HEK293 (cell line): ENCODE measurements at regions not wholly inside any gene's neighbourhood (a gene's known extent, or its start where the extent isn't known, plus 50 kb on each side); places are given as distances from the start of the nearest gene placed in this dataset.

Experiments
- CTCF ChIP-seq: fragments of 450-650 bp; formaldehyde crosslinking; IDR thresholded peaks from 2 replicates; pipeline ENCODE4 v1.5.1; 2016; ENCODE audit warnings: missing biosample characterization, missing genetic modification characterization
- HIC1 ChIP-seq: fragments of 450-650 bp; formaldehyde crosslinking; IDR thresholded peaks from 2 replicates; pipeline ENCODE4 v1.5.1; 2016; ENCODE audit warnings: missing biosample characterization, missing genetic modification characterization
- KLF7 ChIP-seq: fragments of 450-650 bp; formaldehyde crosslinking; IDR thresholded peaks from 2 replicates; pipeline ENCODE4 v1.5.1; 2016; ENCODE audit warnings: missing biosample characterization, missing genetic modification characterization, borderline replicate concordance
- PATZ1 ChIP-seq: fragments of 450-650 bp; formaldehyde crosslinking; IDR thresholded peaks from 2 replicates; pipeline ENCODE4 v1.5.1; 2016; ENCODE audit warnings: missing biosample characterization, missing genetic modification characterization
- SALL2 ChIP-seq: fragments of 450-650 bp; formaldehyde crosslinking; IDR thresholded peaks from 2 replicates; pipeline ENCODE4 v1.5.0; 2017; ENCODE audit warnings: missing biosample characterization, mild to moderate bottlenecking, missing genetic modification characterization, borderline replicate concordance
- SP2 ChIP-seq: fragments of 450-650 bp; formaldehyde crosslinking; IDR thresholded peaks from 2 replicates; pipeline ENCODE4 v1.5.1; 2016; ENCODE audit warnings: missing biosample characterization, missing genetic modification characterization
- ZBTB21 ChIP-seq: fragments of 450-650 bp; formaldehyde crosslinking; IDR thresholded peaks from 2 replicates; pipeline ENCODE4 v1.5.1; 2017; ENCODE audit warnings: missing biosample characterization, missing genetic modification characterization
- ZNF174 ChIP-seq: fragments of 450-650 bp; formaldehyde crosslinking; IDR thresholded peaks from 2 replicates; pipeline ENCODE4 v1.5.0; 2017; ENCODE audit warnings: missing biosample characterization, mild to moderate bottlenecking, missing genetic modification characterization
- ZNF350 ChIP-seq: fragments of 450-650 bp; formaldehyde crosslinking; IDR thresholded peaks from 2 replicates; pipeline ENCODE4 v1.5.0; 2017; ENCODE audit warnings: missing biosample characterization, mild to moderate bottlenecking, missing genetic modification characterization
- ZNF792 ChIP-seq: fragments of 450-650 bp; formaldehyde crosslinking; IDR thresholded peaks from 2 replicates; pipeline ENCODE4 v1.5.1; 2016; ENCODE audit warnings: missing biosample characterization, missing genetic modification characterization

- TF ChIP-seq CTCF (tag by site-specific recombination): no peak
- TF ChIP-seq SP2 (tag by site-specific recombination): no peak
- no peak for TF ChIP-seq HIC1 (tag by site-specific recombination)
- TF ChIP-seq ZBTB21: no peak
- no peak for TF ChIP-seq KLF7 (tag by site-specific recombination)
- no peak for TF ChIP-seq PATZ1 (tag by site-specific recombination)
- no peak for TF ChIP-seq ZNF350 (tag by site-specific recombination)
- TF ChIP-seq SALL2 (tag by site-specific recombination): no peak
- no peak for TF ChIP-seq ZNF792 (tag by site-specific recombination)
- no peak for TF ChIP-seq ZNF174
Measured at GRCh38 chr12:90337018-90337417, 618.0 kb downstream of the CCER1 start.
